ENCODE measurements at regions not wholly inside any gene's neighbourhood (a gene's known extent, or its start where the extent isn't known, plus 50 kb on each side); places are given as distances from the start of the nearest gene placed in this dataset.

- peak; percentile 15 for DNase-seq (ENCODE audit: low read depth)
- ChIA-PET CTCF (interaction anchor here (2.0 kb wide), 1 partner anchor 9 kb away, joined by 4 read pairs; no protein-coding TSS in a partner anchor), POLR2A (no interaction called here)
- 0 out of 2 replicates have a peak, but pooled peaks have one; percentile 20 for TF ChIP-seq CTCF (IDR thresholded peaks at IDR 0.05; ENCODE audit: insufficient read depth, low read depth, low read length)
- Histone ChIP-seq H3K36me3 (ENCODE audit: control insufficient read depth, insufficient read depth, low read length) (no peaks in the 10 kb centered on the region), H3K27me3 (ENCODE audit: control insufficient read depth, insufficient read depth, low read length) (no peaks in the 10 kb centered on the region), H3K4me3 (ENCODE audit: low read depth, low read length) (no peak overlapping the region)
Observed at GRCh38 chr12:94795520-94795919, 145.2 kb upstream of the TMCC3 start.

GRCh38 chr12:94795044-94795443, 144.7 kb upstream of the TMCC3 start:
- Histone ChIP-seq H3K4me3 (ENCODE audit: low read depth, low read length) (no peak overlapping the region), H3K36me3 (ENCODE audit: control insufficient read depth, insufficient read depth, low read length) (no peaks in the 10 kb centered on the region), H3K27me3 (ENCODE audit: control insufficient read depth, insufficient read depth, low read length) (no peaks in the 10 kb centered on the region)
- ChIA-PET CTCF (interaction anchor here (2.0 kb wide), 1 partner anchor 9 kb away, joined by 4 read pairs; no protein-coding TSS in a partner anchor), POLR2A (no interaction called here)
- no peak for DNase-seq (ENCODE audit: low read depth)
- TF ChIP-seq CTCF (IDR thresholded peaks at IDR 0.05; ENCODE audit: insufficient read depth, low read depth, low read length): no peak

GRCh38 chr12:94793191-94793595, 142.8 kb upstream of the TMCC3 start:
- CTCF ChIA-PET: no interaction called here

GRCh38 chr12:94792693-94793092, 142.3 kb upstream of the TMCC3 start:
- H3K4me3 ChIP-seq (ENCODE audit: low read depth, low read length): no peak overlapping the region
- H3K27me3 ChIP-seq (ENCODE audit: control insufficient read depth, insufficient read depth, low read length): no peaks in the 10 kb centered on the region
- no peaks in the 10 kb centered on the region for H3K36me3 ChIP-seq (ENCODE audit: control insufficient read depth, insufficient read depth, low read length)
- no peak for TF ChIP-seq CTCF (IDR thresholded peaks at IDR 0.05; ENCODE audit: insufficient read depth, low read depth, low read length)
- DNase-seq (ENCODE audit: low read depth): no peak
- ChIA-PET CTCF (no interaction called here), POLR2A (no interaction called here)

More at GRCh38 chr12:94793191-94793595, 142.8 kb upstream of the TMCC3 start:
- TF ChIP-seq CTCF (IDR thresholded peaks at IDR 0.05; ENCODE audit: insufficient read depth, low read depth, low read length): no peak
- no peak for DNase-seq (ENCODE audit: low read depth)
- POLR2A ChIA-PET: no interaction called here
- Histone ChIP-seq H3K27me3 (ENCODE audit: control insufficient read depth, insufficient read depth, low read length) (no peaks in the 10 kb centered on the region), H3K4me3 (ENCODE audit: low read depth, low read length) (no peak overlapping the region), H3K36me3 (ENCODE audit: control insufficient read depth, insufficient read depth, low read length) (no peaks in the 10 kb centered on the region)

- Histone ChIP-seq H3K4me3 (ENCODE audit: low read depth, low read length) (no peak overlapping the region), H3K27me3 (ENCODE audit: control insufficient read depth, insufficient read depth, low read length) (no peaks in the 10 kb centered on the region), H3K36me3 (ENCODE audit: control insufficient read depth, insufficient read depth, low read length) (no peaks in the 10 kb centered on the region)
- POLR2A ChIA-PET: no interaction called here
- no peak for DNase-seq (ENCODE audit: low read depth)
- CTCF ChIA-PET: no interaction called here
- no peak for TF ChIP-seq CTCF (IDR thresholded peaks at IDR 0.05; ENCODE audit: insufficient read depth, low read depth, low read length)
Observed at GRCh38 chr12:94791933-94792332, 141.6 kb upstream of the TMCC3 start.

Data from BJ (cell line).